Spinal cord (tissue), 9 donors: ENCODE measurements at regions not wholly inside any gene's neighbourhood (a gene's known extent, or its start where the extent isn't known, plus 50 kb on each side); places are given as distances from the start of the nearest gene placed in this dataset.

Experiments
- DNase-seq, 6 donors: peaks; one replicate each; pipeline versions ENCODE4 v3.0.0 to v3.0.0-alpha.2; 2013 to 2015; ENCODE audit warnings: low spot score in 6 of 6, low read depth in 4 of 6
- H3K27ac ChIP-seq: one replicate; pipeline ENCODE4 v1.5.1; 2013; ENCODE audit warnings: low read depth, low read length, control low read depth
- H3K27me3 ChIP-seq: one replicate; pipeline ENCODE4 v1.6.1; 2013; ENCODE audit warnings: low read length; ENCODE audit not compliant: control insufficient read depth, insufficient read depth
- H3K36me3 ChIP-seq: one replicate; pipeline ENCODE4 v1.6.1; 2013; ENCODE audit warnings: low read length; ENCODE audit not compliant: control insufficient read depth, insufficient read depth
- H3K4me1 ChIP-seq: one replicate; pipeline ENCODE4 v1.6.1; 2013; ENCODE audit warnings: low read length; ENCODE audit not compliant: control insufficient read depth, insufficient read depth
- H3K4me3 ChIP-seq: one replicate; pipeline ENCODE4 v1.5.1; 2013; ENCODE audit warnings: low read depth, low read length, control low read depth
- H3K9me3 ChIP-seq: one replicate; pipeline ENCODE4 v1.6.1; 2013; ENCODE audit warnings: low read length; ENCODE audit not compliant: control insufficient read depth, insufficient read depth
- WGBS: methylation state at CpG from one replicate; pipeline ENCODE4 v1.1.5; 2013; ENCODE audit warnings: missing lambda C conversion rate; ENCODE audit not compliant: insufficient coverage; 5-methylcytosine and 5-hydroxymethylcytosine counted together
- donor health status: healthy.

DNA sequence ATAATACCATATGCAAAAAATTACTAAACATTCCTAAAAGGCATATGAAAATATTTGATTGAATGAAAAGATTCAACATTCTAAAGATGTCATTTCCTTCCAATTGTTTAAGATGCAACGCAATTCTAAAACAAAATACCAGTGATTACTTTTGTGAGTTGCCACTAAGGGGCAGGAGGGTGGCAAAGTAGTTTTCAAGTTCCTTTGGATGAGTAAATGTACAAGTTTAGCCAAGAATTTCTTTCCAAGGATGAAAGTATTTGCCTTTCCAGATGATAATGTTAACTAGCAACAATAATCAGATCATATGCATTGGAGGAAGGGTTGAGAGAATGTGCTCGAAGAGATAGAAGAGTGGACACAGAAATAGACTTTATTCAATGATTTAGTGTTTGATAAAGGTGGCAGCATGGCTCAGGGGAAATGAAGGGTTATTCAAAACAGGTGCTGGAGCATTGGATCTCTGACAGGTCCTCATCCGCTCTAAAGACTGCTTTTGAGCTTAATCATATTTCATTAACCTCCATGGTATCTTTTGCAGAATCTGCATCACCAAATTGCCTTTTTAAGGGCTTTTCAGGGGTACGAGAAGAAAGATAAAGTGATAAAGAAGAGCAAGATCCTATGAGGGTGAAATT is 678.5 kb upstream of the TBX3 start:
- Histone ChIP-seq H3K4me1 (no peaks in the 10 kb centered on the region), H3K27ac (no peak overlapping the region), H3K4me3 (no peak overlapping the region), H3K27me3 (no peaks in the 10 kb centered on the region), H3K36me3 (no peaks in the 10 kb centered on the region), H3K9me3 (no peaks in the 10 kb centered on the region)
- no CpG with 5 or more reads among the region's 4 CpGs for WGBS
- DNase-seq: no peak

DNA sequence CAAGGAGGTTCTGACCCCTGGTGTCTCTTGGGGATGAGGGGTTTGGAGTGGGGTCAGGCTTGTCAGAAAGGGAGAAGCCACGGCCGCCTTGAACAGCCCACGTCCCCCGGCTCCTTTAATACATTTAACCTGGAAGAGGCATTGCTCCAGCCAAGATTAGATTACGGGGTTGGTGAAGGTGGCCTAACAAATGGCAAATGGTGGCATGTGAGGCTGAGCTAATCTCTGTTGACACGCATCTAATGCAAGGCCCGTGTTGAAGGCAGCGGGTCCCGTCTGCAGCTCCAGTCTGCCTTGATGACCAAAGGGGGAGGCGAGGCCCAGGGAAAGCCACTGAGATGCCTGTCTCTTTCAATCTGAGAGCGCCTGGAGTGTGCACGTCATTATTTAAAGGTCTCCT is 673.7 kb upstream of the TBX3 start:
- Histone ChIP-seq H3K27me3 (no peaks in the 10 kb centered on the region), H3K36me3 (no peaks in the 10 kb centered on the region), H3K4me3 (no peak overlapping the region), H3K9me3 (no peaks in the 10 kb centered on the region), H3K4me1 (no peaks in the 10 kb centered on the region), H3K27ac (no peak overlapping the region)
- no peak for DNase-seq
- WGBS: 84% methylated on average over 10 of the region's 12 CpGs

DNA sequence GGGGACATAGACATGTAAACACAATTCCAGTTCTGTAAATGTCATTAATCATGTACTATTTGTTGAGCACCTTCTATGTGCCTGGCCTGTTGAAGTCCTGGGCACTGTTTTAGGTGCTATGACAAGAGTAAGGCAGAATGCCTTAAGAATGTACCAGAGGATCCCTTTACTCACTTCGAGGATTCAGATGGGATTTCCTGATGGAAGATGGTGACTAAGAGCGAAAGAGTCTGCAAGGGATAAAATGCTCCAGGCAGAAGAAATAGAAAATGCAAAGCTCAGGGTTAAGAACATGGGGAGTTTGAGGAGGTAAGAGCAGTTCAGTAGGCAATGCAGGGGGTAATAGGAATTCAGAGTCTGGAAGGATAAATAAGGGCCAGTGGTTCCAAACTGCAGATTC is 671.3 kb upstream of the TBX3 start:
- Histone ChIP-seq H3K9me3 (no peaks in the 10 kb centered on the region), H3K4me1 (no peaks in the 10 kb centered on the region), H3K27me3 (no peaks in the 10 kb centered on the region), H3K27ac (no peak overlapping the region), H3K36me3 (no peaks in the 10 kb centered on the region), H3K4me3 (no peak overlapping the region)
- DNase-seq: no peak
- WGBS: 100% methylated on average over 2 of the region's 2 CpGs

DNA sequence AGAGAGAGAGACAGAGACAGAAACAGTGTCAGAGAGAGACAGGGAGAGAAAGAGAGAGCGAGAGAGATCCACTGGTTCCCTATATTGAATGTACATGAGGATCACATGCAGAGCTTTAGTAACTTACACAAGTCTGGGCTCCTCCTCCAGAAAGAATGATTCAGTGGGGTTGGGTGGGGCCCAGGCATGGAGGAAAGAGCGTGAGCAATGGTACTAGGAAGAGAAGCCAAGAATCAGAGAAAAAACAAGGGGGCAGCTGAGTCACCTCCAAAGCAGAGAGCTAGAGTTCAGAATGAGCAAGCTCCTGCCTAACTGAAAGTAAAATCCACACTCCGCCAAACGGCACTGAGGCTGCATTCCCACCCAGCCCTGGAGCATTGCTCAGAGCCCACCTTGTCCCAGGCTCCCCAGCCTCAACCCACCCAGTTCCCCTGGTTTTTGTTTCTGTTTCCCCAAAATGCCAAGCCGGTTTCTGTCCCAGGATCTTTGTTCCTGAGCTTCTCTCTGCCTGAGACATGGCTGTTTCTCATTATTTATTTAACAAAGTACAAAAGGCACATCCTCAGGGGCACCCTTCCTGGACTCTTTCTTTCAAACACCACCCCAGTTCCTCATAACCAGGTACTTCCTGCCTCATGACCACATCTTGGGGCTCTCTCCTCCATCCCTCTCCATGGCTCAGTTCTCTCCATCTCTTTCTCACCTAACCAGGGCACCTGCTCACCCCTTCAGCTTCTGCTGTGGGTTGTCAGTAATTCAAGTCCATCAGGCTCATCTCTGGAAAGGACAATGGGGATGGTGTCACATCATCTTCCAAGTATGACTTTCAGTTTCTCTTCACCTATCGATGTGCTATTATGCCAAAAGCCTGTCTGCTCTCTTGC is 670.3 kb upstream of the TBX3 start:
- peak in 1 of 6 donors; percentile 9 for DNase-seq
- H3K4me3 ChIP-seq: no peak overlapping the region
- H3K36me3 ChIP-seq: no peaks in the 10 kb centered on the region
- H3K4me1 ChIP-seq: no peaks in the 10 kb centered on the region
- H3K27me3 ChIP-seq: no peaks in the 10 kb centered on the region
- H3K9me3 ChIP-seq: no peaks in the 10 kb centered on the region
- WGBS: 80% methylated on average over 4 of the region's 6 CpGs
- no peak overlapping the region for H3K27ac ChIP-seq

DNA sequence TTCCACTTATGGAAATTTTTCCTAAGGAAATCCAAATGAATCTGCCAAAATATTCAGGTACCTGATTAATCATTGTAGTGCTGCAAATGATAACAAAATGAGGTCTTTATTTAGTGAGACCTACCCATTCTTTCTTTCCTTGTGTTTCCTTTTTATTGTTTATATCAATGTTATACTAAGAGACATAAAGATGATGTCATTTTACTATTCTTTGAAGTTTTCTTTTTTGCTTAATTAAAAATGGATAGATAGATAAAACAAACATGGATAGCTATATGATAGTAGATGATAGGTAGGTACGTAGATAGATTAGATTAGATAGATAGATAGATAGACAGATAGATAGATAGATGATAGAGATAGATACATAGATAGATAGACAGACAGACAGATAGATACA is 669.5 kb upstream of the TBX3 start:
- no peaks in the 10 kb centered on the region for H3K4me1 ChIP-seq
- H3K36me3 ChIP-seq: no peaks in the 10 kb centered on the region
- WGBS: no CpG with 5 or more reads among the region's 1 CpG
- no peak overlapping the region for H3K27ac ChIP-seq
- no peaks in the 10 kb centered on the region for H3K9me3 ChIP-seq
- no peaks in the 10 kb centered on the region for H3K27me3 ChIP-seq
- DNase-seq: no peak
- no peak overlapping the region for H3K4me3 ChIP-seq

DNA sequence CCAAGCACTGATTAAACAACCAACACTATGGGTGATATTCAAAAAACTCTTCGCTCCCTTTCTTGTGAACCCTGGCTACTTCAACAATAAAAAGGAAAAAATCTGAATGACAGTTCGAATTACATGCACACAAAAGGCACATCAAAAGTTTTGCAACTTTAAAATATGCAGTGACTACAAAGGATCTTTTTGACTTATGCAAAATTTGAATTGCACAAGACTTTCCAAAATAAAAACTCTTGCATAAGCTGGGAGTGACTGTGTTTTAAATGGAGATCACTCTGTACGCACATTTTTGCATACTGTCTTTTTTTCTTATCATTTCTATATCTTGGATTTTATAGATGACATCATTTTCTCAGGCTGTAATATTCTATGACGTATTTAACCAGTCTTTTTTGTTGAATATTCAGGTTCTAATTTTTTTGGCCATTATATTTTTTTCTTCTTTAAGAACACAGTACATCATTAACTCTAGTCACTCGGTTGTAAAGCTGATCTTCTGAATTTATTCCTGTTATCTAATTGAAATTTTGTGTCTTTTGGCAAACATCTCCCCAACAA is 667.6 kb upstream of the TBX3 start:
- DNase-seq: no peak
- H3K4me1 ChIP-seq: no peaks in the 10 kb centered on the region
- no peaks in the 10 kb centered on the region for H3K9me3 ChIP-seq
- no CpG with 5 or more reads among the region's 5 CpGs for WGBS
- no peaks in the 10 kb centered on the region for H3K27me3 ChIP-seq
- H3K27ac ChIP-seq: no peak overlapping the region
- H3K36me3 ChIP-seq: no peaks in the 10 kb centered on the region
- H3K4me3 ChIP-seq: no peak overlapping the region

DNA sequence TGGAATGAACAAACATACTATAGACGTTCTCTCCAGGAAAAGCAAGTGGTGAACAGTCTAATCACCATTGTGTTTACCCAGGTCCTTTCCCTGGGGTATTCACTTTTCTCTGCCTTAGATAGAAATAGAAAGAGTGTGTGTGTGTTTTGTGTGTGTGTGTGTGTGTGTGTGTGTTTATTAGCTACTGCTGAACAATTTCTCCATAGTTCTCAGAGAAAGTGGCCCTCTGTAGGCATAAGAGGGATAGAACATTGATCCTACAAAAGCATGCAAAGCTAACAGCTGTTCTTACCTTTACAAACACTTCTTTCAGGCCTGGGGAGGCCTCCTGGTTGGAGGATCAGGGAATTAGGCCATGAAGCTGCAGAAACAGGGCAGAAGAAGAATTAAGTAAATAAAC is 665.7 kb upstream of the TBX3 start:
- no CpG with 5 or more reads among the region's 1 CpG for WGBS
- H3K9me3 ChIP-seq: no peaks in the 10 kb centered on the region
- no peaks in the 10 kb centered on the region for H3K4me1 ChIP-seq
- H3K27me3 ChIP-seq: no peaks in the 10 kb centered on the region
- H3K36me3 ChIP-seq: no peaks in the 10 kb centered on the region
- no peak overlapping the region for H3K4me3 ChIP-seq
- H3K27ac ChIP-seq: no peak overlapping the region
- peak in 2 of 6 donors; percentile 7 to 28 for DNase-seq

DNA sequence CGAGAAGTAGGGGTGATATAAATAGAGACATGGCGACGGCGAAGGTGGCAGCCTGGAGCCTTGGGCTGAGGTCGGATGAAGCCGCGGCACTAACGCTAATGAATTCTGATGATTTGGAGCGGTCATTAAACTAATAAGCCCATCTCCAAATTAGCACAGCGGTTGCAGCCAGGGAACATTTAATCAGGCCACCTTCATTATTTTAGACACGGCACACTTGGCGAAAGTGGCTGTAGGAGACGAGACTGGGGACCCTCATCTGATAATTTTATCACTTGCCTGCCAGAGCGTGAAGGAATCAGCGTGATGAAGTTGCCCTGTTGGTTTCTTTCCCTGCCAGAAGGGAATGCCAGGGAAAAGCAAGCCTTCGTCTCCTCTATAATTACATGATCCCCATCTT is 664.3 kb upstream of the TBX3 start:
- Histone ChIP-seq H3K4me3 (no peak overlapping the region), H3K4me1 (no peaks in the 10 kb centered on the region), H3K9me3 (no peaks in the 10 kb centered on the region), H3K27me3 (no peaks in the 10 kb centered on the region), H3K36me3 (no peaks in the 10 kb centered on the region), H3K27ac (no peak overlapping the region)
- 62% methylated on average over 9 of the region's 16 CpGs for WGBS
- DNase-seq: peak in 3 of 6 donors; percentile 26 to 91 (median 36)

DNA sequence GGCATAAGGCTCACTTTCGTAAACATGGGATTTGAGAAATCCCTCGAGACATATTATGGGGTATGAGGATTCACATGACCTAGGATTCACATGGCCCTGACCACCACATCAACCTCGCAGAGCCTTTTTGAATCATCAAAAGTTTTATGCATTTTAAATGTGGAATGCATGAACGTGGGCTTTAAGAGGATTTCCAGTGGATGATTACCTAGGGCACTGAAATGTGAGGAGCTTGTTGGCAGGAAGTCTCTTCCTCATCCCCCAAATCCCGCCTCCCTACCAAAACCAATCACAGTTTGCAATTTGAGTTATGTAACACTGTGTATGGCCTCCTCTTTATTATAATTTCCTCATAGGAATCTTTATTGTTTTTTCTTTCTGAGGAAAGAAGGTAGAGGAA is 659.6 kb upstream of the TBX3 start:
- no peaks in the 10 kb centered on the region for H3K4me1 ChIP-seq
- no peaks in the 10 kb centered on the region for H3K27me3 ChIP-seq
- no peaks in the 10 kb centered on the region for H3K9me3 ChIP-seq
- no peak overlapping the region for H3K27ac ChIP-seq
- H3K4me3 ChIP-seq: no peak overlapping the region
- H3K36me3 ChIP-seq: no peaks in the 10 kb centered on the region
- no CpG with 5 or more reads among the region's 5 CpGs for WGBS
- DNase-seq: no peak

DNA sequence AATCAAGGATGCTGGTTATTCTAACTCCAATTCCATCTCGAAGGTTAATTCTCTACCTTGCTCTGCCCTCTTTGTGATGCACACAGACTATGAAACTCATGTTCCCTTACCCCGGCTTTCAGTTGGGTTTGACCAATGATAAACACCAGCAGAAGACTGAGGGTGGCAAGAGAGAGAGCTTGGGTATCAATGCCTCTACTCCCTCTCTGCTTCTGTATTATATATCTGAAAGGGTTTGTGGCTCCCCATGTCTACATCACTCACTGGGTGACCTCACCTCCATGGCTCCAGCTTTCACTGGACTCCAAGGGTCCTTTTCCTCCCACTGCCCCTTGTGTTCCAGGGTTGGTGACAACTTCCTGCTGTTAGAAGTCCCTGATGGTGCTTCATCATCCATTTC is 659.0 kb upstream of the TBX3 start:
- no CpG with 5 or more reads among the region's 2 CpGs for WGBS
- Histone ChIP-seq H3K4me3 (no peak overlapping the region), H3K36me3 (no peaks in the 10 kb centered on the region), H3K4me1 (no peaks in the 10 kb centered on the region), H3K27me3 (no peaks in the 10 kb centered on the region), H3K27ac (no peak overlapping the region), H3K9me3 (no peaks in the 10 kb centered on the region)
- DNase-seq: no peak
